Ovary (tissue), 3 donors: ENCODE measurements at regions not wholly inside any gene's neighbourhood (a gene's known extent, or its start where the extent isn't known, plus 50 kb on each side); places are given as distances from the start of the nearest gene placed in this dataset.
"Not testable (repeated sequence)": the region's sequence is repeated elsewhere in the genome, so short reads cannot be mapped to it uniquely, and the experiment has no call there.

Experiments used
- EP300 ChIP-seq: sonication (generic); formaldehyde crosslinking; IDR thresholded peaks from one replicate; pipeline ENCODE4 v1.6.1; 2017; ENCODE audit warnings: antibody characterized with exemption
- POLR2A ChIP-seq: fragments of 450-650 bp; IDR thresholded peaks from one replicate; pipeline ENCODE4 v1.6.1; 2017; ENCODE audit warnings: antibody characterized with exemption, mild to moderate bottlenecking, moderate library complexity
- TF ChIP-seq, protein P1 (sequence below), 3 donors: fragments of 450-650 bp in 2 of 3; fragments of 200-600 bp in 1 of 3; IDR thresholded peaks; one replicate each; pipeline versions ENCODE4 v1.5.1 to v1.8.0; 2016 to 2022; ENCODE audit warnings: antibody characterized with exemption in 3 of 3, mild to moderate bottlenecking in 1 of 3
- donor health status: DM: no; HTN: no; CAD: no.

DNA sequence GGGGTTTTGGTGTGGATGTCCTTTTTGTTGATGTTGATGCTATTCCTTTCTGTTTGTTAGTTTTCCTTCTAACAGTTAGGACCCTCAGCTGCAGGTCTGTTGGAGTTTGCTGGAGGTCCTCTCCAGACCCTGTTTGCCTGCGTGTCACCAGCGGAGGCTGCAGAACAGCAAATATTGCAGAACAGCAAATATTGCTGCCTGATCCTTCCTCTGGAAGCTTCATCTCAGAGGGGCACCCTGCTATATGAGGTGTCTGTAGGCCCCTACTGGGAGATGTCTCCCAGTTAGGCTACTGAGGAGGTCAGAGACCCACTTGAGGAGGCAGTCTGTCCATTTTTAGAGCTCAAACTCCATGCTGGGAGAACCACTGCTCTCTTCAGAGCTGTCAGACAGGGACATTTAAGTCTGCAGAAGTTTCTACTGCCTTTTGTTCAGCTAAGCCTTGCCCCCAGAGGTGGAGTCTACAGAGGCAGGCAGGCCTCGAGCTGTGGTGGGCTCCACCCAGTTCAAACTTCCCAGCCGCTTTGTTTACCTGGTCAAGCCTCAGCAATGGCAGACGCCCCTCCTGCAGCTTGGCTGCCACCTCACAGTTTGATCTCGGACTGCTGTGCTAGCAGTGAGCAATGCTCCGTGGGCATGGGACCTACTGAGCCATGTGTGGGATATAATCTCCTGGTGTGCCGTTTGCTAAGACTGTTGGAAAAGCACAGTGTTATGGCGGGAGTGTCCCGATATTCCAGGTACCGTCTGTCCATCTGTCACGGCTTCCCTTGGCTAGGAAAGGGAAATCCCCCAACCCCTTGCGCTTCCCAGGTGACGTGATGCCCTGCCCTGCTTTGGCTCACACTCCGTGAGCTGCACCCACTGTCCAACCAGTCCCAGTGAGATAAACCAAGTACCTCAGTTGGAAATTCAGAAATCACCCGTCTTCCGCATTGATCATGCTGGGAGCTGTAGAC is 56.4 kb upstream of the CRYM start:
- TF ChIP-seq, protein P1, sequence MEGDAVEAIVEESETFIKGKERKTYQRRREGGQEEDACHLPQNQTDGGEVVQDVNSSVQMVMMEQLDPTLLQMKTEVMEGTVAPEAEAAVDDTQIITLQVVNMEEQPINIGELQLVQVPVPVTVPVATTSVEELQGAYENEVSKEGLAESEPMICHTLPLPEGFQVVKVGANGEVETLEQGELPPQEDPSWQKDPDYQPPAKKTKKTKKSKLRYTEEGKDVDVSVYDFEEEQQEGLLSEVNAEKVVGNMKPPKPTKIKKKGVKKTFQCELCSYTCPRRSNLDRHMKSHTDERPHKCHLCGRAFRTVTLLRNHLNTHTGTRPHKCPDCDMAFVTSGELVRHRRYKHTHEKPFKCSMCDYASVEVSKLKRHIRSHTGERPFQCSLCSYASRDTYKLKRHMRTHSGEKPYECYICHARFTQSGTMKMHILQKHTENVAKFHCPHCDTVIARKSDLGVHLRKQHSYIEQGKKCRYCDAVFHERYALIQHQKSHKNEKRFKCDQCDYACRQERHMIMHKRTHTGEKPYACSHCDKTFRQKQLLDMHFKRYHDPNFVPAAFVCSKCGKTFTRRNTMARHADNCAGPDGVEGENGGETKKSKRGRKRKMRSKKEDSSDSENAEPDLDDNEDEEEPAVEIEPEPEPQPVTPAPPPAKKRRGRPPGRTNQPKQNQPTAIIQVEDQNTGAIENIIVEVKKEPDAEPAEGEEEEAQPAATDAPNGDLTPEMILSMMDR (IDR thresholded peaks at IDR 0.05), result not testable (repeated sequence)
- TF ChIP-seq POLR2A, EP300: not testable (repeated sequence)
